ENCODE measurements at regions not wholly inside any gene's neighbourhood (a gene's known extent, or its start where the extent isn't known, plus 50 kb on each side); places are given as distances from the start of the nearest gene placed in this dataset.

DNA sequence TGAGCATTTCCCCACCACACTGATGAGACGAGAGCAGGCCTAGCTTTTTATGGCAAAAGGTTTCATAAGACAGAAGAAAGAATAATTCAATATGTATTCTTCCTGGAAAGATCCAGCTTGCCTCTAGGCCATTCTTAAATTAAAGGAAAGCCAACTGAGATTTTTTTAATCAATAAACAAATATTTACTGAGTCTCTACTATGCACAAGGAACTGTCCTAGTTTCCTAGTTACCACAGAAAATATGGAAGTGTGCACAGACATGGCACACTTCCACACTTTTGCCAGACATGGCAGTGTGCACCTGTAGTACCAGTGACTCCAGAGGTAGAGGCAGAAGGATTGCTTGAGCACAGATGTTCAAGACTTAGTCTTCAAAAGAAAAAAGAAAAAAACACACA, 281.0 kb downstream of the CETN3 start:
- TF ChIP-seq, protein P1, sequence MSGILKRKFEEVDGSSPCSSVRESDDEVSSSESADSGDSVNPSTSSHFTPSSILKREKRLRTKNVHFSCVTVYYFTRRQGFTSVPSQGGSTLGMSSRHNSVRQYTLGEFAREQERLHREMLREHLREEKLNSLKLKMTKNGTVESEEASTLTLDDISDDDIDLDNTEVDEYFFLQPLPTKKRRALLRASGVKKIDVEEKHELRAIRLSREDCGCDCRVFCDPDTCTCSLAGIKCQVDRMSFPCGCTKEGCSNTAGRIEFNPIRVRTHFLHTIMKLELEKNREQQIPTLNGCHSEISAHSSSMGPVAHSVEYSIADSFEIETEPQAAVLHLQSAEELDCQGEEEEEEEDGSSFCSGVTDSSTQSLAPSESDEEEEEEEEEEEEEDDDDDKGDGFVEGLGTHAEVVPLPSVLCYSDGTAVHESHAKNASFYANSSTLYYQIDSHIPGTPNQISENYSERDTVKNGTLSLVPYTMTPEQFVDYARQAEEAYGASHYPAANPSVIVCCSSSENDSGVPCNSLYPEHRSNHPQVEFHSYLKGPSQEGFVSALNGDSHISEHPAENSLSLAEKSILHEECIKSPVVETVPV (CRISPR knock-in tag; IDR thresholded peaks at IDR 0.05), result no peak
- TF ChIP-seq ARNTL (CRISPR knock-in tag; IDR thresholded peaks at IDR 0.05; ENCODE audit: borderline replicate concordance, low read depth) (no peak), ZC3H10 (CRISPR knock-in tag; IDR thresholded peaks at IDR 0.05) (no peak), CSDC2 (CRISPR knock-in tag; IDR thresholded peaks at IDR 0.05) (no peak), ZNF565 (CRISPR knock-in tag; conservative IDR thresholded peaks at IDR 0.05; ENCODE audit: low read depth) (no peak), TCF4 (CRISPR knock-in tag; IDR thresholded peaks at IDR 0.05; ENCODE audit: borderline replicate concordance) (no peak), BACH2 (CRISPR knock-in tag; IDR thresholded peaks at IDR 0.05; ENCODE audit: borderline replicate concordance) (no peak), ESRRG (CRISPR knock-in tag; IDR thresholded peaks at IDR 0.05) (no peak), OSR1 (CRISPR knock-in tag; IDR thresholded peaks at IDR 0.05) (no peak), ZFP30 (CRISPR knock-in tag; IDR thresholded peaks at IDR 0.05) (no peak), RARB (CRISPR knock-in tag; IDR thresholded peaks at IDR 0.05) (no peak), GLIS3 (CRISPR knock-in tag; IDR thresholded peaks at IDR 0.05) (no peak), ZNF70 (CRISPR knock-in tag; IDR thresholded peaks at IDR 0.05) (no peak), PPARA (CRISPR knock-in tag; IDR thresholded peaks at IDR 0.05; ENCODE audit: borderline replicate concordance) (no peak)
- TF ChIP-seq, protein P2, sequence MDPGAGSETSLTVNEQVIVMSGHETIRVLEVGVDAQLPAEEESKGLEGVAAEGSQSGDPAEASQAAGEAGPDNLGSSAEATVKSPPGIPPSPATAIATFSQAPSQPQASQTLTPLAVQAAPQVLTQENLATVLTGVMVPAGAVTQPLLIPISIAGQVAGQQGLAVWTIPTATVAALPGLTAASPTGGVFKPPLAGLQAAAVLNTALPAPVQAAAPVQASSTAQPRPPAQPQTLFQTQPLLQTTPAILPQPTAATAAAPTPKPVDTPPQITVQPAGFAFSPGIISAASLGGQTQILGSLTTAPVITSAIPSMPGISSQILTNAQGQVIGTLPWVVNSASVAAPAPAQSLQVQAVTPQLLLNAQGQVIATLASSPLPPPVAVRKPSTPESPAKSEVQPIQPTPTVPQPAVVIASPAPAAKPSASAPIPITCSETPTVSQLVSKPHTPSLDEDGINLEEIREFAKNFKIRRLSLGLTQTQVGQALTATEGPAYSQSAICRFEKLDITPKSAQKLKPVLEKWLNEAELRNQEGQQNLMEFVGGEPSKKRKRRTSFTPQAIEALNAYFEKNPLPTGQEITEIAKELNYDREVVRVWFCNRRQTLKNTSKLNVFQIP (CRISPR knock-in tag; IDR thresholded peaks at IDR 0.05; ENCODE audit: borderline replicate concordance, low read depth), result no peak
- TF ChIP-seq, protein P3, sequence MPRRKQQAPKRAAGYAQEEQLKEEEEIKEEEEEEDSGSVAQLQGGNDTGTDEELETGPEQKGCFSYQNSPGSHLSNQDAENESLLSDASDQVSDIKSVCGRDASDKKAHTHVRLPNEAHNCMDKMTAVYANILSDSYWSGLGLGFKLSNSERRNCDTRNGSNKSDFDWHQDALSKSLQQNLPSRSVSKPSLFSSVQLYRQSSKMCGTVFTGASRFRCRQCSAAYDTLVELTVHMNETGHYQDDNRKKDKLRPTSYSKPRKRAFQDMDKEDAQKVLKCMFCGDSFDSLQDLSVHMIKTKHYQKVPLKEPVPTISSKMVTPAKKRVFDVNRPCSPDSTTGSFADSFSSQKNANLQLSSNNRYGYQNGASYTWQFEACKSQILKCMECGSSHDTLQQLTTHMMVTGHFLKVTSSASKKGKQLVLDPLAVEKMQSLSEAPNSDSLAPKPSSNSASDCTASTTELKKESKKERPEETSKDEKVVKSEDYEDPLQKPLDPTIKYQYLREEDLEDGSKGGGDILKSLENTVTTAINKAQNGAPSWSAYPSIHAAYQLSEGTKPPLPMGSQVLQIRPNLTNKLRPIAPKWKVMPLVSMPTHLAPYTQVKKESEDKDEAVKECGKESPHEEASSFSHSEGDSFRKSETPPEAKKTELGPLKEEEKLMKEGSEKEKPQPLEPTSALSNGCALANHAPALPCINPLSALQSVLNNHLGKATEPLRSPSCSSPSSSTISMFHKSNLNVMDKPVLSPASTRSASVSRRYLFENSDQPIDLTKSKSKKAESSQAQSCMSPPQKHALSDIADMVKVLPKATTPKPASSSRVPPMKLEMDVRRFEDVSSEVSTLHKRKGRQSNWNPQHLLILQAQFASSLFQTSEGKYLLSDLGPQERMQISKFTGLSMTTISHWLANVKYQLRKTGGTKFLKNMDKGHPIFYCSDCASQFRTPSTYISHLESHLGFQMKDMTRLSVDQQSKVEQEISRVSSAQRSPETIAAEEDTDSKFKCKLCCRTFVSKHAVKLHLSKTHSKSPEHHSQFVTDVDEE (CRISPR knock-in tag; IDR thresholded peaks at IDR 0.05), result no peak
- TF ChIP-seq, protein P4, sequence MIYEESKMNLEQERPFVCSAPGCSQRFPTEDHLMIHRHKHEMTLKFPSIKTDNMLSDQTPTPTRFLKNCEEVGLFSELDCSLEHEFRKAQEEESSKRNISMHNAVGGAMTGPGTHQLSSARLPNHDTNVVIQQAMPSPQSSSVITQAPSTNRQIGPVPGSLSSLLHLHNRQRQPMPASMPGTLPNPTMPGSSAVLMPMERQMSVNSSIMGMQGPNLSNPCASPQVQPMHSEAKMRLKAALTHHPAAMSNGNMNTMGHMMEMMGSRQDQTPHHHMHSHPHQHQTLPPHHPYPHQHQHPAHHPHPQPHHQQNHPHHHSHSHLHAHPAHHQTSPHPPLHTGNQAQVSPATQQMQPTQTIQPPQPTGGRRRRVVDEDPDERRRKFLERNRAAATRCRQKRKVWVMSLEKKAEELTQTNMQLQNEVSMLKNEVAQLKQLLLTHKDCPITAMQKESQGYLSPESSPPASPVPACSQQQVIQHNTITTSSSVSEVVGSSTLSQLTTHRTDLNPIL (CRISPR knock-in tag; IDR thresholded peaks at IDR 0.05; ENCODE audit: low read depth), result no peak
- TF ChIP-seq, protein P5, sequence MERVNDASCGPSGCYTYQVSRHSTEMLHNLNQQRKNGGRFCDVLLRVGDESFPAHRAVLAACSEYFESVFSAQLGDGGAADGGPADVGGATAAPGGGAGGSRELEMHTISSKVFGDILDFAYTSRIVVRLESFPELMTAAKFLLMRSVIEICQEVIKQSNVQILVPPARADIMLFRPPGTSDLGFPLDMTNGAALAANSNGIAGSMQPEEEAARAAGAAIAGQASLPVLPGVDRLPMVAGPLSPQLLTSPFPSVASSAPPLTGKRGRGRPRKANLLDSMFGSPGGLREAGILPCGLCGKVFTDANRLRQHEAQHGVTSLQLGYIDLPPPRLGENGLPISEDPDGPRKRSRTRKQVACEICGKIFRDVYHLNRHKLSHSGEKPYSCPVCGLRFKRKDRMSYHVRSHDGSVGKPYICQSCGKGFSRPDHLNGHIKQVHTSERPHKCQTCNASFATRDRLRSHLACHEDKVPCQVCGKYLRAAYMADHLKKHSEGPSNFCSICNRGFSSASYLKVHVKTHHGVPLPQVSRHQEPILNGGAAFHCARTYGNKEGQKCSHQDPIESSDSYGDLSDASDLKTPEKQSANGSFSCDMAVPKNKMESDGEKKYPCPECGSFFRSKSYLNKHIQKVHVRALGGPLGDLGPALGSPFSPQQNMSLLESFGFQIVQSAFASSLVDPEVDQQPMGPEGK (CRISPR knock-in tag; IDR thresholded peaks at IDR 0.05; ENCODE audit: borderline replicate concordance), result no peak

DNA sequence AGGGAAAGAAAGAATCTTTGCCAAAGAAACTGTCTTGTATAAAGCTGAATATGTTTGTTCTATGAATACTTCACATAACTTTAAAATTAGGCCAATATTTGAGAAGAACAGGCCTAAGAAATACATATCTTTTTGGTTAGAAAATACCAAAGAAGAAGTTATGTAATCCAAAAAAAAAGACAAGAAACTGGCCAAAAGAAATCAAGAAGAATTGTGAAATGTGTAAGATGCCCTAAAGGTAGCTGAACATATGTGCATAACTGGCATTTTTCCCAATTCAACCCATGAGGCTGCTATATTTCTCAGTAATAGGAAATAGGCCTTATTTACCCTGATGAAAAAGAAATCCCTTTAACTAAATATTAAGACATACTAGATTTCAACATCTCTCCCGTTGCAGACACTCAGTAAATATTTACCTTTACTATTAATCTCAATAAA, 290.0 kb downstream of the CETN3 start:
- no peak for TF ChIP-seq RARB (CRISPR knock-in tag; IDR thresholded peaks at IDR 0.05)
- TF ChIP-seq, protein P1 (CRISPR knock-in tag; IDR thresholded peaks at IDR 0.05), result no peak
- TF ChIP-seq, protein P2 (CRISPR knock-in tag; IDR thresholded peaks at IDR 0.05; ENCODE audit: borderline replicate concordance, low read depth), result no peak
- no peak for TF ChIP-seq SNAI2 (CRISPR knock-in tag; IDR thresholded peaks at IDR 0.05)
- TF ChIP-seq TCF4 (CRISPR knock-in tag; IDR thresholded peaks at IDR 0.05; ENCODE audit: borderline replicate concordance), result no peak
- ATAC-seq, result no peak

More for the DNA sequence above, 281.0 kb downstream of the CETN3 start:
- no peak for ATAC-seq
